ENCODE measurements at regions not wholly inside any gene's neighbourhood (a gene's known extent, or its start where the extent isn't known, plus 50 kb on each side); places are given as distances from the start of the nearest gene placed in this dataset.

- TF ChIP-seq CTCF (IDR thresholded peaks at IDR 0.05) (no peak), POLR2A (IDR thresholded peaks at IDR 0.05) (no peak)
These were observed 78.5 kb upstream of the ARID2 start for GRCh38 chr12:45651029-45651428.
